Neural progenitor cell (in vitro differentiated cells): ENCODE measurements at regions not wholly inside any gene's neighbourhood (a gene's known extent, or its start where the extent isn't known, plus 50 kb on each side); places are given as distances from the start of the nearest gene placed in this dataset.

Experiments used
- EZH2 ChIP-seq: fragments of 200-600 bp; sonication (generic); IDR thresholded peaks from 2 replicates; pipeline ENCODE4 v1.6.1; 2017; ENCODE audit warnings: antibody characterized with exemption, mild to moderate bottlenecking, moderate library complexity
- TF ChIP-seq, protein P1 (sequence below): fragments of 200-600 bp; sonication (generic); IDR thresholded peaks from 2 replicates; pipeline ENCODE4 v1.5.1; 2017; ENCODE audit warnings: antibody characterized with exemption, mild to moderate bottlenecking

DNA sequence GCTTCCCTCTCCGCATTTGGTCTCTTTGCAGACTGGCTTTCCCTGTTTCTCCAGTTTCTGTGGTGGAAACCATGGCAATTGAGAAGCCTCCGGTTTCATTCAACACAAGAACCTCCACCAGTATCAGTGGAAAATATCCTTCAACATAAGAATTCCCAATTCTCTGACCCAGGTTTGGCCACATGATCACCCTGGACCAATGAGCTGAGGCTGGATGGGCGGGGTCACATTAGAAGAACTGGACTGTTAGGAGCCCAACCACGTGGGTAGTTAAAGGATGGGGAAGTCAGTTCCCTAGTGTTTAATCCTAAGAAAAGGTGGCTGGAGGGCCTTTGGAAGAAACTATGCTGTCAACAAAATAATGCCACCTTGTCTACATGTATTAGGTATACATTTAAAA, 336.3 kb downstream of the DMRT2 start:
- TF ChIP-seq, protein P1, sequence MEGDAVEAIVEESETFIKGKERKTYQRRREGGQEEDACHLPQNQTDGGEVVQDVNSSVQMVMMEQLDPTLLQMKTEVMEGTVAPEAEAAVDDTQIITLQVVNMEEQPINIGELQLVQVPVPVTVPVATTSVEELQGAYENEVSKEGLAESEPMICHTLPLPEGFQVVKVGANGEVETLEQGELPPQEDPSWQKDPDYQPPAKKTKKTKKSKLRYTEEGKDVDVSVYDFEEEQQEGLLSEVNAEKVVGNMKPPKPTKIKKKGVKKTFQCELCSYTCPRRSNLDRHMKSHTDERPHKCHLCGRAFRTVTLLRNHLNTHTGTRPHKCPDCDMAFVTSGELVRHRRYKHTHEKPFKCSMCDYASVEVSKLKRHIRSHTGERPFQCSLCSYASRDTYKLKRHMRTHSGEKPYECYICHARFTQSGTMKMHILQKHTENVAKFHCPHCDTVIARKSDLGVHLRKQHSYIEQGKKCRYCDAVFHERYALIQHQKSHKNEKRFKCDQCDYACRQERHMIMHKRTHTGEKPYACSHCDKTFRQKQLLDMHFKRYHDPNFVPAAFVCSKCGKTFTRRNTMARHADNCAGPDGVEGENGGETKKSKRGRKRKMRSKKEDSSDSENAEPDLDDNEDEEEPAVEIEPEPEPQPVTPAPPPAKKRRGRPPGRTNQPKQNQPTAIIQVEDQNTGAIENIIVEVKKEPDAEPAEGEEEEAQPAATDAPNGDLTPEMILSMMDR: no peak
- TF ChIP-seq EZH2: no peak
